ENCODE measurements at regions not wholly inside any gene's neighbourhood (a gene's known extent, or its start where the extent isn't known, plus 50 kb on each side); places are given as distances from the start of the nearest gene placed in this dataset.

GRCh38 chr15:37794947-37795346, 139.5 kb upstream of the TMCO5A start:
- Histone ChIP-seq H3K27me3 (ENCODE audit: insufficient read depth, poor library complexity, severe bottlenecking) (peaks cover 2% of the 10 kb centered on the region), H3K4me3 (replicated peaks; ENCODE audit: insufficient read depth, low read length) (no peak overlapping the region), H3K27ac (replicated peaks) (no peak overlapping the region)
- TF ChIP-seq CTCF (IDR thresholded peaks at IDR 0.05; ENCODE audit: insufficient read depth, low read length): no peak
- TF ChIP-seq POLR2AphosphoS5 (IDR thresholded peaks at IDR 0.05; ENCODE audit: low read depth): no peak
- no peak for TF ChIP-seq REST (IDR thresholded peaks at IDR 0.05; ENCODE audit: insufficient replicate concordance, low read depth)
- no peak for TF ChIP-seq SPI1 (IDR thresholded peaks at IDR 0.05; ENCODE audit: borderline replicate concordance, low read depth)
- TF ChIP-seq GABPA (IDR thresholded peaks at IDR 0.05; ENCODE audit: low read depth): no peak
- no peak for DNase-seq (ENCODE audit: low read depth in 1 of 2, low spot score in 1 of 2)

- TF ChIP-seq POLR2AphosphoS5 (IDR thresholded peaks at IDR 0.05; ENCODE audit: low read depth) (no peak), SPI1 (IDR thresholded peaks at IDR 0.05; ENCODE audit: borderline replicate concordance, low read depth) (no peak), CTCF (IDR thresholded peaks at IDR 0.05; ENCODE audit: insufficient read depth, low read length) (no peak), GABPA (IDR thresholded peaks at IDR 0.05; ENCODE audit: low read depth) (no peak)
- no peak for DNase-seq (ENCODE audit: low read depth in 1 of 2, low spot score in 1 of 2)
- H3K27me3 ChIP-seq (ENCODE audit: insufficient read depth, poor library complexity, severe bottlenecking): no peaks in the 10 kb centered on the region
- no peak overlapping the region for H3K4me3 ChIP-seq (replicated peaks; ENCODE audit: insufficient read depth, low read length)
- no peak overlapping the region for H3K27ac ChIP-seq (replicated peaks)
These were observed 132.9 kb upstream of the TMCO5A start for GRCh38 chr15:37801529-37801928.

GRCh38 chr15:37806808-37807207, 127.6 kb upstream of the TMCO5A start:
- Histone ChIP-seq H3K4me3 (replicated peaks; ENCODE audit: insufficient read depth, low read length) (no peak overlapping the region), H3K27me3 (ENCODE audit: insufficient read depth, poor library complexity, severe bottlenecking) (no peaks in the 10 kb centered on the region), H3K27ac (replicated peaks) (no peak overlapping the region)
- no peak for TF ChIP-seq SPI1 (IDR thresholded peaks at IDR 0.05; ENCODE audit: borderline replicate concordance, low read depth)
- no peak for TF ChIP-seq POLR2AphosphoS5 (IDR thresholded peaks at IDR 0.05; ENCODE audit: low read depth)
- no peak for TF ChIP-seq REST (IDR thresholded peaks at IDR 0.05; ENCODE audit: insufficient replicate concordance, low read depth)
- TF ChIP-seq CTCF (IDR thresholded peaks at IDR 0.05; ENCODE audit: insufficient read depth, low read length): no peak
- TF ChIP-seq GABPA (IDR thresholded peaks at IDR 0.05; ENCODE audit: low read depth): no peak
- DNase-seq (ENCODE audit: low read depth in 1 of 2, low spot score in 1 of 2): no peak

GRCh38 chr15:37810381-37810780, 124.1 kb upstream of the TMCO5A start:
- TF ChIP-seq SPI1 (IDR thresholded peaks at IDR 0.05; ENCODE audit: borderline replicate concordance, low read depth) (no peak), CTCF (IDR thresholded peaks at IDR 0.05; ENCODE audit: insufficient read depth, low read length) (no peak), REST (IDR thresholded peaks at IDR 0.05; ENCODE audit: insufficient replicate concordance, low read depth) (no peak), POLR2AphosphoS5 (IDR thresholded peaks at IDR 0.05; ENCODE audit: low read depth) (no peak), GABPA (IDR thresholded peaks at IDR 0.05; ENCODE audit: low read depth) (no peak)
- Histone ChIP-seq H3K27me3 (ENCODE audit: insufficient read depth, poor library complexity, severe bottlenecking) (no peaks in the 10 kb centered on the region), H3K27ac (replicated peaks) (no peak overlapping the region), H3K4me3 (replicated peaks; ENCODE audit: insufficient read depth, low read length) (no peak overlapping the region)
- DNase-seq (ENCODE audit: low read depth in 1 of 2, low spot score in 1 of 2): no peak

Data from HL-60 (cell line).